ENCODE measurements at regions not wholly inside any gene's neighbourhood (a gene's known extent, or its start where the extent isn't known, plus 50 kb on each side); places are given as distances from the start of the nearest gene placed in this dataset.

DNA sequence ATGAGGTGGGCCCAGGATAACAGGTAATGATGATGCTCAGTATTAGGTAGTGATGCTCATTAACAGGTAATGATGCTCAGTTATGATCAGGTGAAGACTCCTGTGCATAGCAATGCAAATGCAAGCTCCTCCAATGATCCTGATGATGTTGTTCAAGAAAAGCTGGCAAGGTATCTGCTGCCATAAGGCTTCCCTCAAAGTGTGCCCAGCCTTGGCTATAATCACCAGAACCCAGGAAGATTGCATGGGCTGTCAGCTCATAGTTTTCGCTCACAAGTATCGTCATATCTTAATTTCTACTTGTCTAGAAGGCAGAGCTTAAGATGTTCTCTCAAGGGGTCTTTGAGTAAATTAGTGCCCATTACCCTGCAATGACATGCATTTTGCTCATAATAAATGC lies 366.2 kb upstream of the CLNK start:
- TF ChIP-seq, protein P1, sequence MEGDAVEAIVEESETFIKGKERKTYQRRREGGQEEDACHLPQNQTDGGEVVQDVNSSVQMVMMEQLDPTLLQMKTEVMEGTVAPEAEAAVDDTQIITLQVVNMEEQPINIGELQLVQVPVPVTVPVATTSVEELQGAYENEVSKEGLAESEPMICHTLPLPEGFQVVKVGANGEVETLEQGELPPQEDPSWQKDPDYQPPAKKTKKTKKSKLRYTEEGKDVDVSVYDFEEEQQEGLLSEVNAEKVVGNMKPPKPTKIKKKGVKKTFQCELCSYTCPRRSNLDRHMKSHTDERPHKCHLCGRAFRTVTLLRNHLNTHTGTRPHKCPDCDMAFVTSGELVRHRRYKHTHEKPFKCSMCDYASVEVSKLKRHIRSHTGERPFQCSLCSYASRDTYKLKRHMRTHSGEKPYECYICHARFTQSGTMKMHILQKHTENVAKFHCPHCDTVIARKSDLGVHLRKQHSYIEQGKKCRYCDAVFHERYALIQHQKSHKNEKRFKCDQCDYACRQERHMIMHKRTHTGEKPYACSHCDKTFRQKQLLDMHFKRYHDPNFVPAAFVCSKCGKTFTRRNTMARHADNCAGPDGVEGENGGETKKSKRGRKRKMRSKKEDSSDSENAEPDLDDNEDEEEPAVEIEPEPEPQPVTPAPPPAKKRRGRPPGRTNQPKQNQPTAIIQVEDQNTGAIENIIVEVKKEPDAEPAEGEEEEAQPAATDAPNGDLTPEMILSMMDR (IDR thresholded peaks at IDR 0.05; ENCODE audit: borderline replicate concordance, insufficient read depth, low read depth, low read length) = no peak
- no peak overlapping the region for H3K4me3 ChIP-seq (ENCODE audit: low read depth, low read length)

DNA sequence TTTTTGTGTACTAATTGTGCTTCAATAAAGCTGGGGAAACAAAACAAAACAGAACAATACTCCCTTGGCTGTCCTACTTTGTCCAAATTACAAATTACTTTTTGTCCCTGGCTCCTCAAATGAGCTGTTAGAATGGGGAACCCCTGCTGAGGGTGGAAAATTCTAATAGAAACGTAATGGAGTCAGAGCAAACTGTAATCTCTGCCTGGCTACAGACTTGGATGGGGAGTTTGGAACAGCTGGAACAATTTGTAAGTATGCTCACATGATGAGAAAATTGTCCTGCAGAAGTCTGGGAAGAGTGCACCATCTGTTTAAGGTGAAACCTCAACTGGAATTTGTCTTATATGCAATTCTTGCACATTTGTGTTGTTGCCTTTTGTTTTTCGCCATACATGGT lies 364.4 kb upstream of the CLNK start:
- TF ChIP-seq, protein P1 (IDR thresholded peaks at IDR 0.05; ENCODE audit: borderline replicate concordance, insufficient read depth, low read depth, low read length) = no peak
- H3K4me3 ChIP-seq (ENCODE audit: low read depth, low read length) = no peak overlapping the region

DNA sequence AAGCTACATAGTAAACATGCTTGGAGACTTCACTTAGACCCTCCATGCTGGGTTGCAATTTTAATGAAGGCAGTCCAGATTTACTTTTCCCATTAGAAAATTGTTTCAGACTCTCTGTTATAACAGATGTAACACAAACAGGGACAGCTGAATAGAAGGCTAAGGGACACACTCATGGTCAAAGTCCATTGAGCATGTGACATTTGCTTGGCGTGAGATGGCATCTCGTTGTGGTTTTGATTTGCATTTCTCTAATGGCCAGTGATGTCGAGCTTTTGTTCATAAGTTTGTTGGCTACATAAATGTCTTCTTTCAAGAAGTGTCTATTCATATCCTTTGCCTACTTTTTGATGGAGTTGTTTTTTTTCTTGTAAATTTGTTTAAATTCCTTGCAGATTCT lies 358.2 kb upstream of the CLNK start:
- TF ChIP-seq, protein P1 (IDR thresholded peaks at IDR 0.05; ENCODE audit: borderline replicate concordance, insufficient read depth, low read depth, low read length) = no peak
- no peak overlapping the region for H3K4me3 ChIP-seq (ENCODE audit: low read depth, low read length)

- TF ChIP-seq, protein P1 (IDR thresholded peaks at IDR 0.05; ENCODE audit: borderline replicate concordance, insufficient read depth, low read depth, low read length) = no peak
- no peak overlapping the region for H3K4me3 ChIP-seq (ENCODE audit: low read depth, low read length)
Observed at GRCh38 chr4:11039634-11040131, 355.1 kb upstream of the CLNK start.

DNA sequence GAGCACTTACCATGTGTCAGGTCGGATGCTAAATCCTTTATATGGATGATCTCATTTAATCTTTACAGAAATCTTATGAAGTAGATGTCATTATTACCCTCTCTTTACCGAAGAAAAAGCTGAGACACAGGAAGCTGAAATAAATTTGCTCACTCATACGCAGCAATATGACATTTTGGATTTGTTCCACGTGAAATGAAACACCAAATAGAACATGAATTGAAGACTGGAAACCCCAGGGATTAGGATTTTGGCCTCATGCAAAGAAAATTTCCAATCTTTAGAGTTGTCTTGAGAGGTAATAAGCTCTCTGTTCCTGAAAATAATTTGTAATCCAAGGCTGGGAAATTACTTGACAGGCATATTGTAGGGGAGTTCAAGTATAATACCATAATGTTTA lies 354.4 kb upstream of the CLNK start:
- TF ChIP-seq, protein P1 (IDR thresholded peaks at IDR 0.05; ENCODE audit: borderline replicate concordance, insufficient read depth, low read depth, low read length) = no peak
- H3K4me3 ChIP-seq (ENCODE audit: low read depth, low read length) = no peak overlapping the region

GRCh38 chr4:11037637-11038036 lies 353.1 kb upstream of the CLNK start:
- no peak overlapping the region for H3K4me3 ChIP-seq (ENCODE audit: low read depth, low read length)
- TF ChIP-seq, protein P1 (IDR thresholded peaks at IDR 0.05; ENCODE audit: borderline replicate concordance, insufficient read depth, low read depth, low read length) = no peak

GRCh38 chr4:11028334-11028733 lies 343.8 kb upstream of the CLNK start:
- TF ChIP-seq, protein P1 (IDR thresholded peaks at IDR 0.05; ENCODE audit: borderline replicate concordance, insufficient read depth, low read depth, low read length) = no peak
- no peak overlapping the region for H3K4me3 ChIP-seq (ENCODE audit: low read depth, low read length)

Data from GM12875 (cell line).